ENCODE measurements at regions not wholly inside any gene's neighbourhood (a gene's known extent, or its start where the extent isn't known, plus 50 kb on each side); places are given as distances from the start of the nearest gene placed in this dataset.
"Not testable (repeated sequence)": the region's sequence is repeated elsewhere in the genome, so short reads cannot be mapped to it uniquely, and the experiment has no call there.

- no peak for DNase-seq (ENCODE audit: low read depth, low spot score)
Observed at GRCh38 chr2:150267651-150268415, 219.6 kb downstream of the RND3 start.

- no peak for DNase-seq (ENCODE audit: low read depth, low spot score)
Observed at GRCh38 chr2:150266931-150267330, 220.5 kb downstream of the RND3 start.

- no peak for DNase-seq (ENCODE audit: low read depth, low spot score)
Observed at GRCh38 chr2:150264442-150264841, 223.0 kb downstream of the RND3 start.

- no peak for DNase-seq (ENCODE audit: low read depth, low spot score)
Observed at GRCh38 chr2:150261691-150262090, 225.8 kb downstream of the RND3 start.

GRCh38 chr2:150260636-150261035 lies 226.8 kb downstream of the RND3 start:
- no peak for DNase-seq (ENCODE audit: low read depth, low spot score)

GRCh38 chr2:150259746-150260145 lies 227.7 kb downstream of the RND3 start:
- DNase-seq (ENCODE audit: low read depth, low spot score): no peak

- DNase-seq (ENCODE audit: low read depth, low spot score): no peak
Observed at GRCh38 chr2:150258781-150259307, 228.6 kb downstream of the RND3 start.

- no peak for DNase-seq (ENCODE audit: low read depth, low spot score)
Observed at GRCh38 chr2:150256736-150257135, 230.7 kb downstream of the RND3 start.

- no peak for DNase-seq (ENCODE audit: low read depth, low spot score)
Observed at GRCh38 chr2:150255528-150255927, 231.9 kb downstream of the RND3 start.

GRCh38 chr2:150249735-150250134 lies 237.7 kb downstream of the RND3 start:
- not testable (repeated sequence) for DNase-seq (ENCODE audit: low read depth, low spot score)

- DNase-seq (ENCODE audit: low read depth, low spot score): no peak
Observed at GRCh38 chr2:150247481-150247880, 240.0 kb downstream of the RND3 start.

- no peak for DNase-seq (ENCODE audit: low read depth, low spot score)
Observed at GRCh38 chr2:150234787-150235446, 252.6 kb downstream of the RND3 start.

- DNase-seq (ENCODE audit: low read depth, low spot score): no peak
Observed at GRCh38 chr2:150232871-150233270, 254.6 kb downstream of the RND3 start.

- DNase-seq (ENCODE audit: low read depth, low spot score): no peak
Observed at GRCh38 chr2:150232321-150232720, 255.1 kb downstream of the RND3 start.

- DNase-seq (ENCODE audit: low read depth, low spot score): no peak
Observed at GRCh38 chr2:150230616-150231015, 256.9 kb downstream of the RND3 start.

- DNase-seq (ENCODE audit: low read depth, low spot score): no peak
Observed at GRCh38 chr2:150230004-150230403, 257.5 kb downstream of the RND3 start.

- DNase-seq (ENCODE audit: low read depth, low spot score): no peak
Observed at GRCh38 chr2:150228936-150229335, 258.5 kb downstream of the RND3 start.

GRCh38 chr2:150225030-150225429 lies 262.4 kb downstream of the RND3 start:
- DNase-seq (ENCODE audit: low read depth, low spot score): no peak

- DNase-seq (ENCODE audit: low read depth, low spot score): no peak
Observed at GRCh38 chr2:150224321-150224720, 263.1 kb downstream of the RND3 start.

- DNase-seq (ENCODE audit: low read depth, low spot score): no peak
Observed at GRCh38 chr2:150222942-150223341, 264.5 kb downstream of the RND3 start.

- DNase-seq (ENCODE audit: low read depth, low spot score): no peak
Observed at GRCh38 chr2:150222379-150222778, 265.1 kb downstream of the RND3 start.

GRCh38 chr2:150219861-150220260 lies 267.6 kb downstream of the RND3 start:
- no peak for DNase-seq (ENCODE audit: low read depth, low spot score)

- no peak for DNase-seq (ENCODE audit: low read depth, low spot score)
Observed at GRCh38 chr2:150215041-150215440, 272.4 kb downstream of the RND3 start.

Data from iPS DF 19.7 (cell line).